ENCODE measurements at regions not wholly inside any gene's neighbourhood (a gene's known extent, or its start where the extent isn't known, plus 50 kb on each side); places are given as distances from the start of the nearest gene placed in this dataset.

DNA sequence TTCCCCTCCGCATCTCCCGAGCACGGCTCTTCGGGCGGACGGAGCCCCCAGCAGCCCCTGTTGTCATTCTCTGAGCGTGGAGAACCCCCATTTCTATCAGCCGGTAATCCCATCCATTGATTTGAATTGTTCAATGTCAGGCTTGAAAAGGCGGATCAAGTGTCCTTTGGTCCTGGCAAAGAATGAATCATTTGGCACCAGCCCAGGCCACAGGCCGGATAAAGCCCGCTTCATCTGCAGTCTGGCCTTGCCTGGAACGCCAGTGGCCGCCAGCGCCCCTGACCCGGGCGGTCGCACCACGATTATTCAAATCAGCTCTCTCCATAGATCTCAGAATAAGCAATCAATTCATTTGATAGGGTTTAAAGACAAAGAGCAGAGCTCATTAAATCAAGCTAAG is 188.9 kb downstream of the BRD1 start:
- TF ChIP-seq CTCF (IDR thresholded peaks at IDR 0.05) (no peak), POLR2A (IDR thresholded peaks at IDR 0.05) (no peak)
